ENCODE measurements at regions not wholly inside any gene's neighbourhood (a gene's known extent, or its start where the extent isn't known, plus 50 kb on each side); places are given as distances from the start of the nearest gene placed in this dataset.
"Not testable (repeated sequence)": the region's sequence is repeated elsewhere in the genome, so short reads cannot be mapped to it uniquely, and the experiment has no call there.

- H3K27ac ChIP-seq (ENCODE audit: insufficient read depth, low read length), result no peak overlapping the region
- H3K18ac ChIP-seq (ENCODE audit: low read depth, low read length), result no peak overlapping the region
- H3K27me3 ChIP-seq (ENCODE audit: control insufficient read depth, insufficient read depth, low read length), result no peaks in the 10 kb centered on the region
- TF ChIP-seq FOS (IDR thresholded peaks at IDR 0.05; ENCODE audit: low read depth, low read length) (no peak), CEBPB (IDR thresholded peaks at IDR 0.05; ENCODE audit: low read depth, low read length) (peak; percentile 49), CTCF (conservative IDR thresholded peaks at IDR 0.05; ENCODE audit: low read depth, low read length) (no peak)
- no peak overlapping the region for H2BK5ac ChIP-seq (ENCODE audit: low read depth, low read length, poor library complexity, severe bottlenecking)
- H2BK20ac ChIP-seq (ENCODE audit: low read depth, low read length), result no peak overlapping the region
- POLR2A ChIA-PET (ENCODE audit: unreplicated experiment), result no interaction called here
- H3K79me1 ChIP-seq (ENCODE audit: low read depth in 1 of 2, low read length in 2 of 2), result no peaks in the 10 kb centered on the region
- H4K91ac ChIP-seq (ENCODE audit: insufficient read depth, low read depth, low read length), result no peak overlapping the region
- no TSS peak for BruUV-seq (replicated peaks)
- H3K4me3 ChIP-seq (ENCODE audit: insufficient read depth, low read depth, low read length), result no peak overlapping the region
- intact Hi-C loops (cut with micrococcal nuclease) (no loop called here), in situ Hi-C loops (cut with MboI; ENCODE audit: low sequenced_read_pairs) (no loop called here), dilution Hi-C loops (cut with HindIII; ENCODE audit: low sequenced_read_pairs, unreplicated experiment) (no loop called here)
- DNase-seq (no peak), ATAC-seq (ENCODE audit: low read depth) (no peak)
- no peaks in the 10 kb centered on the region for H3K9me1 ChIP-seq (ENCODE audit: insufficient read depth, low read length)
- H3K4me2 ChIP-seq (ENCODE audit: low read depth, low read length), result no peak overlapping the region
- no peak overlapping the region for H3K4ac ChIP-seq (ENCODE audit: low read depth, low read length)
- H4K5ac ChIP-seq (ENCODE audit: low read depth, low read length), result no peak overlapping the region
- no peak overlapping the region for H2BK120ac ChIP-seq (ENCODE audit: low read depth, low read length)
- H2AK5ac ChIP-seq (ENCODE audit: low read depth, low read length), result no peak overlapping the region
- no peak overlapping the region for H4K8ac ChIP-seq (ENCODE audit: low read depth in 2 of 2, low read length in 2 of 2)
- H3K14ac ChIP-seq (replicated peaks; ENCODE audit: low read depth, low read length), result no peak overlapping the region
- H2AK9ac ChIP-seq (replicated peaks; ENCODE audit: low read depth, low read length, poor library complexity), result no peak overlapping the region
- no peak overlapping the region for H3K56ac ChIP-seq (ENCODE audit: extremely low read depth, insufficient read depth, low read length)
- H3K4me1 ChIP-seq (ENCODE audit: control insufficient read depth, insufficient read depth, low read length), result no peaks in the 10 kb centered on the region
- 96% methylated on average over 5 of the region's 20 CpGs; no CpG with 5 or more reads in 1 of the 2 experiments for WGBS, 2 experiments (ENCODE audit: extremely low coverage in 2 of 2, insufficient read length in 1 of 2)
- no peaks in the 10 kb centered on the region for H4K20me1 ChIP-seq (ENCODE audit: insufficient read depth, low read length)
- H3K9me3 ChIP-seq (ENCODE audit: control insufficient read depth, insufficient read depth, low read length), result no peaks in the 10 kb centered on the region
- H3K23ac ChIP-seq (ENCODE audit: low read depth, low read length), result no peak overlapping the region
- CTCF ChIA-PET, result no interaction called here
- H2AFZ ChIP-seq (replicated peaks; ENCODE audit: low read length, poor library complexity), result no peak overlapping the region
- no peak overlapping the region for H2BK15ac ChIP-seq (ENCODE audit: low read depth, low read length)
- H3K36me3 ChIP-seq (ENCODE audit: control insufficient read depth, insufficient read depth, low read length), result no peaks in the 10 kb centered on the region
- H3K9ac ChIP-seq (ENCODE audit: low read depth, low read length), result no peak overlapping the region
Measured at GRCh38 chr3:187889601-187890404, 144.5 kb upstream of the BCL6 start.

GRCh38 chr3:187890405-187890752, 145.1 kb upstream of the BCL6 start:
- H4K91ac ChIP-seq (ENCODE audit: insufficient read depth, low read depth, low read length); intact Hi-C loops (cut with micrococcal nuclease); H3K4me2 ChIP-seq (ENCODE audit: low read depth, low read length); H3K27me3 ChIP-seq (ENCODE audit: control insufficient read depth, insufficient read depth, low read length); H2AFZ ChIP-seq (replicated peaks; ENCODE audit: low read length, poor library complexity); H3K4me3 ChIP-seq (ENCODE audit: insufficient read depth, low read depth, low read length); H3K27ac ChIP-seq (ENCODE audit: insufficient read depth, low read length); H3K4ac ChIP-seq (ENCODE audit: low read depth, low read length); CTCF ChIA-PET; H2BK15ac ChIP-seq (ENCODE audit: low read depth, low read length); H2AK5ac ChIP-seq (ENCODE audit: low read depth, low read length); BruUV-seq (replicated peaks); H2BK120ac ChIP-seq (ENCODE audit: low read depth, low read length); H2BK20ac ChIP-seq (ENCODE audit: low read depth, low read length); H2BK5ac ChIP-seq (ENCODE audit: low read depth, low read length, poor library complexity, severe bottlenecking); H3K9me3 ChIP-seq (ENCODE audit: control insufficient read depth, insufficient read depth, low read length); H4K5ac ChIP-seq (ENCODE audit: low read depth, low read length); H3K36me3 ChIP-seq (ENCODE audit: control insufficient read depth, insufficient read depth, low read length); H3K4me1 ChIP-seq (ENCODE audit: control insufficient read depth, insufficient read depth, low read length); DNase-seq; H3K14ac ChIP-seq (replicated peaks; ENCODE audit: low read depth, low read length); H3K9me1 ChIP-seq (ENCODE audit: insufficient read depth, low read length); in situ Hi-C loops (cut with MboI; ENCODE audit: low sequenced_read_pairs); H4K8ac ChIP-seq (ENCODE audit: low read depth in 2 of 2, low read length in 2 of 2); H3K56ac ChIP-seq (ENCODE audit: extremely low read depth, insufficient read depth, low read length); ATAC-seq (ENCODE audit: low read depth); H3K9ac ChIP-seq (ENCODE audit: low read depth, low read length); H3K23ac ChIP-seq (ENCODE audit: low read depth, low read length); POLR2A ChIA-PET (ENCODE audit: unreplicated experiment); dilution Hi-C loops (cut with HindIII; ENCODE audit: low sequenced_read_pairs, unreplicated experiment); H2AK9ac ChIP-seq (replicated peaks; ENCODE audit: low read depth, low read length, poor library complexity); H3K18ac ChIP-seq (ENCODE audit: low read depth, low read length); H4K20me1 ChIP-seq (ENCODE audit: insufficient read depth, low read length); H3K79me1 ChIP-seq (ENCODE audit: low read depth in 1 of 2, low read length in 2 of 2): not testable (repeated sequence)
- 95% methylated on average over 3 of the region's 15 CpGs; no CpG with 5 or more reads in 1 of the 2 experiments for WGBS, 2 experiments (ENCODE audit: extremely low coverage in 2 of 2, insufficient read length in 1 of 2)

All from IMR-90 (cell line).